ENCODE measurements at regions not wholly inside any gene's neighbourhood (a gene's known extent, or its start where the extent isn't known, plus 50 kb on each side); places are given as distances from the start of the nearest gene placed in this dataset.

GRCh38 chr1:36658838-36659237 is 176.1 kb upstream of the CSF3R start:
- TF ChIP-seq POLR2A (IDR thresholded peaks at IDR 0.05; ENCODE audit: low read length) = no peak
- TF ChIP-seq GATA1 (IDR thresholded peaks at IDR 0.05; ENCODE audit: low read depth, low read length) = no peak

Measured in erythroblast (primary cell).